D721Med (cell line): ENCODE measurements at regions not wholly inside any gene's neighbourhood (a gene's known extent, or its start where the extent isn't known, plus 50 kb on each side); places are given as distances from the start of the nearest gene placed in this dataset.

Experiments
- DNase-seq: peaks from one replicate; pipeline ENCODE4 v3.0.0; 2011; ENCODE audit warnings: low spot score; ENCODE audit not compliant: insufficient read length
- FAIRE-seq: peaks from 2 replicates; lab custom pipeline; 2011; peaks lifted over from hg19 to GRCh38; lab: Jason Lieb, UNC
- TF ChIP-seq, protein P1 (sequence below): IDR thresholded peaks from 2 replicates; pipeline ENCODE4 v1.5.1; 2012; ENCODE audit warnings: mild to moderate bottlenecking, control low read depth; ENCODE audit not compliant: insufficient read depth; ENCODE audit errors: missing control alignments

DNA sequence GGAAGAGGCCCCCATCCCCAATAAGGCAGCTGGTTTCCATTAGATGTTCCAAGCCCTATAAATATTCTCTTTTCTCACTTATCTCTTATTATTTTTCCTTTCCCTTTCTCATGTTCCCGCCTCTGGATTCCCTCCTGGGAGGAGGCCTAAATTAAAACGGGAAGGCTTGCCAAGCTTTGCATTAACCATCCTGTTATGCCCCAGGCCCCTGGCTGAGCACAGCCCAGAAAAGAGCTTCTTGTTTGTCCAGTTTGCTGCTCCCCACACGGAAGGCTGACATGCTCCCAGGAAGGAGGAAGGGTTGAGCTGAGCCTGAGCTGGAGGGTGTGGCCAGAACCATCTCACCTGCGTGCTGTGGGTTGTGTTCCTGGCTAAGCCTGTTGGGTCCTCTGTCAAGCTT, 63.1 kb upstream of the BOC start:
- TF ChIP-seq, protein P1, sequence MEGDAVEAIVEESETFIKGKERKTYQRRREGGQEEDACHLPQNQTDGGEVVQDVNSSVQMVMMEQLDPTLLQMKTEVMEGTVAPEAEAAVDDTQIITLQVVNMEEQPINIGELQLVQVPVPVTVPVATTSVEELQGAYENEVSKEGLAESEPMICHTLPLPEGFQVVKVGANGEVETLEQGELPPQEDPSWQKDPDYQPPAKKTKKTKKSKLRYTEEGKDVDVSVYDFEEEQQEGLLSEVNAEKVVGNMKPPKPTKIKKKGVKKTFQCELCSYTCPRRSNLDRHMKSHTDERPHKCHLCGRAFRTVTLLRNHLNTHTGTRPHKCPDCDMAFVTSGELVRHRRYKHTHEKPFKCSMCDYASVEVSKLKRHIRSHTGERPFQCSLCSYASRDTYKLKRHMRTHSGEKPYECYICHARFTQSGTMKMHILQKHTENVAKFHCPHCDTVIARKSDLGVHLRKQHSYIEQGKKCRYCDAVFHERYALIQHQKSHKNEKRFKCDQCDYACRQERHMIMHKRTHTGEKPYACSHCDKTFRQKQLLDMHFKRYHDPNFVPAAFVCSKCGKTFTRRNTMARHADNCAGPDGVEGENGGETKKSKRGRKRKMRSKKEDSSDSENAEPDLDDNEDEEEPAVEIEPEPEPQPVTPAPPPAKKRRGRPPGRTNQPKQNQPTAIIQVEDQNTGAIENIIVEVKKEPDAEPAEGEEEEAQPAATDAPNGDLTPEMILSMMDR = no peak
- FAIRE-seq (no peak), DNase-seq (no peak)

DNA sequence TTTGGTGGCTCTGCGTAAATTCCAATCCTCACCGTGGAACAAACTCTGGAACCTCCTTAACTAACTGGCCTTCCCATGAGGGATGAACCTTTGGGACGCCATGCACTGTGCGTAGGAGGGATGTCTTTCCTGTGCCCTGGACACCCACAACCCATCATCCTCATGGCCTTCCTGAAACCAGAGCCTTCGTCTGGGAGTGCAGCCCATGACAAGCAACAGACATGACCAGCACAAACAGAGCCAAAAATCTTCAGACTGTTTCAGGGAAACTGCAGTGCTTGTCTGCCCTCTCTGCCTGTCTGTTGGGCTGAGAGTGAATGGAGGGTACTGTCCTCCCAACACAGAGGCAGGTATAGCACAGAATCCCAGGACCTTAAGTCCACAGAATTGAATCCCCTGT, 61.1 kb upstream of the BOC start:
- TF ChIP-seq, protein P1 = no peak
- FAIRE-seq (no peak), DNase-seq (no peak)

DNA sequence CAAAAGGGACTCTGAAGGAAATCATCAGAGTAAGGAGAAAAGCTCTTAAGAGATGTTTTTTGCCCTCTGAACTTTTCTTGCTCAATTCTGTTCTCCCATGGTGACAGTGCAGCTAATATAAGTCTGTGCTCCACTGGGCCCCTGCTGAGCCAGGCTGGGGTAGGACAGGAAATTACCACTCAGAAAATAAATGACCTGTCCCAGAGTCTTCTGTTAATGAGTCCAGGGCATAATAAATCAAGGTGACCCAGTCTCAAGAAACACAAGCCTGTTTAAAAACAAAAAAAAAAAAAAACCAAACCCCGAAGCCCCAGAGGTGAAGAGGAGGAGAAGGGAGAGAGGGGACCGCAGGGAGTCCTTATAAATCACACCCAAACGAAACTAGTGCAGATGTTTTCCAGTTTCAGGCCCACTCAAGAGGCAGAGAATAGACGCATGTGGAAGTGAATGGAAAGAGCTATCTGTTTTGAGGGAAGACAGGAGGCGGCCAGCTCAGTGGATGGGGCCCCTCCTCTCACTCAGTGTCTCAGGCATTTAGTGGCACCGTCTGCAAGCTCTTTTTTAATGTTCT, 59.8 kb upstream of the BOC start:
- DNase-seq (no peak), FAIRE-seq (no peak)
- TF ChIP-seq, protein P1 = no peak

DNA sequence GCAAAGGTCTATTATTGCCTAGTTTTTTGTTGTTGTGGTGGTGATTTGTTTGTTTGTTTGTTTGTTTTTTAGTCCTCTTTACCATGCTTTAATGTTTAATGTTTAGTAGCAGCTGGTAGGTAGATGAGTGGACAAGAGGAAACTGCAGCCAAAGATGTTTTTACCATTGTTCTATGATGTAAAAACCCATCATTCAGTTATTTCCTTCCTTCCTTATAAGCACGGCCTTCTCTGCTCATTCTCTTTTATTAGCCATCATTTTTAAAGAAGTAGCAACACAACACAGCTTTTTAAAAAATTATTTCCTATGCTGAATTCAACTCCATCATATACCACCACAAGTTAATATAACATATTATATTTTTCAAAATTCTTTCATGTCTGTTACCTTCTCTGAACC, 58.5 kb upstream of the BOC start:
- TF ChIP-seq, protein P1 = no peak
- FAIRE-seq (no peak), DNase-seq (no peak)

DNA sequence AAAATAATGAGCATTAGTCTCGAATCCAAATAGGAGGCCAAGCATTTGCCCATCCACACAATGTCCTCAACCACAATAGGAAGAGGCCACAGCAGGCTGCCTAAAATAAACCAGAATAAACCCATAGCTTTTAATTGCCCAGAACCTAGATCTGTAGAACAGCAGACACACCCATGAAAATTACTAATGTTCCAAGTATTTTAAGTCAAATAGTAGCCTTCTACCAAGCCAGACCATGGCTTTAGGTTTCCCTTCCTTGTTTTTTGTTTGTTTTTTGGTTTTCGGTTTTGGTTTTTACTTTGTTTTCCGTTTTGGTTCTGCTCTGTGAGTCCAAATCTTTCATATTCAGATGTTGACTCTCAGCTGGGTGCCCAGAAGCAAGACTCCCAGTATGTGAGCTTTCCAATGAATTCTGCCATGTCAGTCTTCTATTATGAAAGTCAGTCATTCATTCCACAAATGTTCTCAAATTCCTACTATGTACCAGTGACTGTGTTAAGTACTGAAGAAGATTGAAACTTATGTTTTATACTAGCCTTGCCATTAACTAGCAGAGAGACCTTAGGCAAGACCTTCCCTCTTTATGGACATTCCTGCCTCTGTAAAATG, 57.8 kb upstream of the BOC start:
- TF ChIP-seq, protein P1 = no peak
- no peak for DNase-seq
- no peak for FAIRE-seq

DNA sequence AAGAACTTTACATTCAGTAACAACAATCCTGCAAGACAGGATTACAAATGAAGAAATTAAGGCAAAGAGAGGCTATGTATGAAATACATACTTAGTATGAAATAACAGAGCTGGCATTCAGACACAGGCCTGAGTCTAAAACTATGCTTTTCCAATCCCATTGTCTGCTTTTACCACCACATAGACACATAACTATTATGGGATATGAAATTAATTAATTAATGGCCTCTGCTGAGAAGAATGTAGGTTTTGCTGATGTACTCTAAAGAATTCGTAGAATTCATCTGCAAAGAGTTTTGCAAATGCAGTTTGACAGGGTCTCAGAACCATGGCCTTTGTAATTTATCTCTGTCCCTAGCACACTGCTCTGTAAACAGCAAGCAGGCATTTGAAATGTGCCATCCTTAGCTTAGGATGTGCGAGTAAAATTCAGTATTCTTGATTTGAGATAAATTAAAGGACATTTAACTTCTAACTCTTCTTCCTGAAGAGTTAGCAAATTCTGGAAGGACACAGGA, 54.5 kb upstream of the BOC start:
- DNase-seq (no peak), FAIRE-seq (no peak)

More for the DNA sequence above, 54.5 kb upstream of the BOC start:
- TF ChIP-seq, protein P1 = no peak
